Ascending aorta (tissue), 2 donors: ENCODE measurements at regions not wholly inside any gene's neighbourhood (a gene's known extent, or its start where the extent isn't known, plus 50 kb on each side); places are given as distances from the start of the nearest gene placed in this dataset.
A peak's percentile ranks its signal among the peaks of the same experiment; 100 is the strongest.

Experiments used
- DNase-seq, 2 donors: peaks; one replicate each; pipeline ENCODE4 v3.0.0-alpha.2; 2019; ENCODE audit warnings: low spot score in 2 of 2
- H3K27ac ChIP-seq, 2 donors: fragments of 200-600 bp; sonication (generic); one replicate each; pipeline ENCODE4 v1.5.1; 2016 to 2017; ENCODE audit warnings: mild to moderate bottlenecking in 1 of 2
- H3K27me3 ChIP-seq: fragments of 200-600 bp; sonication (generic); one replicate; pipeline ENCODE4 v1.5.1; 2017
- H3K36me3 ChIP-seq, 2 donors: fragments of 200-600 bp; sonication (generic); one replicate each; pipeline ENCODE4 v1.5.1; 2016
- H3K4me1 ChIP-seq, 2 donors: fragments of 200-600 bp; sonication (generic); one replicate each; pipeline ENCODE4 v1.5.1; 2016 to 2017; ENCODE audit warnings: mild to moderate bottlenecking in 1 of 2
- H3K4me3 ChIP-seq, 2 donors: fragments of 200-600 bp; sonication (generic); one replicate each; pipeline ENCODE4 v1.5.1; 2016 to 2017; ENCODE audit warnings: mild to moderate bottlenecking in 1 of 2
- H3K9me3 ChIP-seq, 2 donors: fragments of 200-600 bp; sonication (generic); one replicate each; pipeline ENCODE4 v1.5.1; 2016
- CTCF ChIP-seq, 3 experiments: fragments of 200-600 bp in 2 of 3; fragments of 450-650 bp in 1 of 3; sonication (generic) in 2 of 3; IDR thresholded peaks; one replicate each; pipeline ENCODE4 v1.5.1; 2016 to 2019; ENCODE audit warnings: antibody characterized with exemption in 3 of 3, mild to moderate bottlenecking in 1 of 3, moderate library complexity in 1 of 3
- intact Hi-C: fragments of 100-400 bp; cut with DNase I; formaldehyde crosslinking; loops from one replicate; pipeline ENCODE4 v1.15.1; 2023

GRCh38 chr18:78922856-78923255, 56.8 kb upstream of the SALL3 start:
- Histone ChIP-seq H3K27ac (no peak overlapping the region), H3K36me3 (no peaks in the 10 kb centered on the region), H3K4me1 (no peaks in the 10 kb centered on the region), H3K9me3 (no peaks in the 10 kb centered on the region), H3K4me3 (no peak overlapping the region), H3K27me3 (no peaks in the 10 kb centered on the region)
- TF ChIP-seq CTCF (IDR thresholded peaks at IDR 0.05): no peak
- intact Hi-C loops: no loop called here
- no peak for DNase-seq

- H3K9me3 ChIP-seq: no peaks in the 10 kb centered on the region
- H3K27ac ChIP-seq: no peak overlapping the region
- intact Hi-C loops: no loop called here
- TF ChIP-seq CTCF (IDR thresholded peaks at IDR 0.05): no peak
- no peak overlapping the region for H3K4me3 ChIP-seq
- no peaks in the 10 kb centered on the region for H3K36me3 ChIP-seq
- no peaks in the 10 kb centered on the region for H3K4me1 ChIP-seq
- H3K27me3 ChIP-seq: no peaks in the 10 kb centered on the region
- DNase-seq: no peak
Measured at GRCh38 chr18:78924301-78924700, 55.3 kb upstream of the SALL3 start.

- no peak for TF ChIP-seq CTCF (IDR thresholded peaks at IDR 0.05)
- H3K4me3 ChIP-seq: no peak overlapping the region
- DNase-seq: no peak
- no peaks in the 10 kb centered on the region for H3K36me3 ChIP-seq
- intact Hi-C loops: no loop called here
- no peak overlapping the region for H3K27ac ChIP-seq
- no peaks in the 10 kb centered on the region for H3K27me3 ChIP-seq
- no peaks in the 10 kb centered on the region for H3K4me1 ChIP-seq
- no peaks in the 10 kb centered on the region for H3K9me3 ChIP-seq
Measured at GRCh38 chr18:78924786-78925540, 54.7 kb upstream of the SALL3 start.

- Histone ChIP-seq H3K36me3 (no peaks in the 10 kb centered on the region), H3K9me3 (no peaks in the 10 kb centered on the region), H3K4me3 (no peak overlapping the region), H3K4me1 (no peaks in the 10 kb centered on the region), H3K27ac (no peak overlapping the region), H3K27me3 (no peaks in the 10 kb centered on the region)
- intact Hi-C loops: no loop called here
- peak in 1 of 2 donors; percentile 51 for DNase-seq
- TF ChIP-seq CTCF (IDR thresholded peaks at IDR 0.05): no peak
Measured at GRCh38 chr18:78925557-78926242, 53.9 kb upstream of the SALL3 start.

GRCh38 chr18:78926243-78926615, 53.4 kb upstream of the SALL3 start:
- TF ChIP-seq CTCF (IDR thresholded peaks at IDR 0.05): no peak
- H3K27me3 ChIP-seq: no peaks in the 10 kb centered on the region
- H3K9me3 ChIP-seq: no peaks in the 10 kb centered on the region
- DNase-seq: no peak
- no peaks in the 10 kb centered on the region for H3K4me1 ChIP-seq
- intact Hi-C loops: no loop called here
- no peak overlapping the region for H3K4me3 ChIP-seq
- H3K27ac ChIP-seq: no peak overlapping the region
- H3K36me3 ChIP-seq: no peaks in the 10 kb centered on the region
